LNCaP clone FGC (cell line): ENCODE measurements at regions not wholly inside any gene's neighbourhood (a gene's known extent, or its start where the extent isn't known, plus 50 kb on each side); places are given as distances from the start of the nearest gene placed in this dataset.

Experiments
- DNase-seq: peaks from one replicate; pipeline ENCODE4 v3.0.0-alpha.2; 2011; ENCODE audit warnings: low read depth
- H3K4me3 ChIP-seq: 2 replicates; pipeline ENCODE4 v1.5.1; 2011; ENCODE audit warnings: mild to moderate bottlenecking, low read depth, low read length, control low read depth
- CTCF ChIP-seq: IDR thresholded peaks from 2 replicates; pipeline ENCODE4 v1.5.1; 2012; ENCODE audit warnings: mild to moderate bottlenecking; ENCODE audit not compliant: control insufficient read depth, insufficient read depth; ENCODE audit errors: extremely low read depth

- H3K4me3 ChIP-seq: no peak overlapping the region
- no peak for TF ChIP-seq CTCF
- DNase-seq: no peak
Measured at GRCh38 chr15:62737551-62737950, 305.0 kb upstream of the TPM1 start.

- no peak for DNase-seq
- no peak overlapping the region for H3K4me3 ChIP-seq
- TF ChIP-seq CTCF: no peak
Measured at GRCh38 chr15:62739082-62739481, 303.5 kb upstream of the TPM1 start.

- no peak overlapping the region for H3K4me3 ChIP-seq
- no peak for DNase-seq
- TF ChIP-seq CTCF: no peak
Measured at GRCh38 chr15:62739507-62739906, 303.0 kb upstream of the TPM1 start.

- TF ChIP-seq CTCF: no peak
- peak; percentile 54 for DNase-seq
- no peak overlapping the region for H3K4me3 ChIP-seq
Measured at GRCh38 chr15:62740141-62741004, 302.2 kb upstream of the TPM1 start.

- no peak for TF ChIP-seq CTCF
- H3K4me3 ChIP-seq: no peak overlapping the region
- no peak for DNase-seq
Measured at GRCh38 chr15:62741106-62741505, 301.4 kb upstream of the TPM1 start.

- H3K4me3 ChIP-seq: no peak overlapping the region
Measured at GRCh38 chr15:62742409-62743171, 300.0 kb upstream of the TPM1 start.

More at GRCh38 chr15:62742409-62743171, 300.0 kb upstream of the TPM1 start:
- peak; percentile 74 for TF ChIP-seq CTCF
- peak; percentile 30 for DNase-seq
